A549 (cell line): ENCODE measurements at regions not wholly inside any gene's neighbourhood (a gene's known extent, or its start where the extent isn't known, plus 50 kb on each side); places are given as distances from the start of the nearest gene placed in this dataset.

ENCODE experiments used
- CHD2 ChIP-seq: fragments of 150-350 bp; IDR thresholded peaks from 2 replicates; pipeline ENCODE4 v1.6.1; 2014; ENCODE audit warnings: low read length; ENCODE audit not compliant: partially characterized antibody
- EP300 ChIP-seq, 2 experiments: fragments of >200 bp; sonication (Bioruptor Twin); formaldehyde crosslinking; IDR thresholded peaks; 2 replicates in 1 of 2; 3 replicates in 1 of 2; pipeline ENCODE4 v1.6.1; 2016 to 2017
- MAZ ChIP-seq: fragments of 150-350 bp; IDR thresholded peaks from 2 replicates; pipeline ENCODE4 v1.6.1; 2014; ENCODE audit warnings: antibody characterized with exemption, low read depth, low read length, borderline replicate concordance
- MYC ChIP-seq: IDR thresholded peaks from 2 replicates; pipeline ENCODE4 v1.6.1; 2012; ENCODE audit warnings: mild to moderate bottlenecking, inconsistent platforms, low read length, improper control_type of control experiment, borderline replicate concordance
- POLR2A ChIP-seq: IDR thresholded peaks from 2 replicates; pipeline ENCODE4 v1.6.1; 2012; ENCODE audit warnings: mild to moderate bottlenecking, low read length
- ZNF302 ChIP-seq: fragments of 250-450 bp; sonication (Bioruptor Pico); IDR thresholded peaks from 2 replicates; pipeline ENCODE4 v1.9.0; 2021; ENCODE audit warnings: inconsistent platforms, mild to moderate bottlenecking, moderate library complexity
- TF ChIP-seq, protein P1 (sequence below): fragments of >200 bp; sonication (Bioruptor Twin); formaldehyde crosslinking; IDR thresholded peaks from 3 replicates; pipeline ENCODE4 v1.5.1; 2016
- TF ChIP-seq, protein P2 (sequence below): fragments of 450-650 bp; IDR thresholded peaks from 2 replicates; pipeline ENCODE4 v1.6.1; 2014; ENCODE audit warnings: antibody characterized with exemption
- TF ChIP-seq, protein P3 (sequence below): fragments of 250-450 bp; sonication (Bioruptor Pico); IDR thresholded peaks from 2 replicates; pipeline ENCODE4 v1.5.0; 2021; ENCODE audit warnings: mild to moderate bottlenecking, moderate library complexity, borderline replicate concordance

DNA sequence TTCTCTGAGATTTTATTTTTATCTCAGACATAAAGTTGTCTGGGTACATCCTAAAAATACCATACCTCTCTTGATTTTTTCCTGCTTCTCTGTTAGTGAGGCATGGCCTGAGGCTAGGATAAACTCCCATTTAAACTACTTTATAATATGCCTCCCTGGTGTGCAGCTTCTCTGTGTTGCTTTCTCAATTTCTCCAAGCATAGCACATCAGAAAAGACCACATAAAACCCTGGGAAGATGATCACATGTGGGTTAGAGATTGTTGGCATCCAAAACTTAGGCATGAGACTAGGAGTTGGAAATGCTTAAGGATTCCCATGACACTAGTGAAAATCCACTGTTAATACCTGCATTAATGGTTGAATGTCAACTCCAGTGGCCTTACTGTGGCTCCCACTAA, 254.6 kb downstream of the RND3 start:
- TF ChIP-seq, protein P1, sequence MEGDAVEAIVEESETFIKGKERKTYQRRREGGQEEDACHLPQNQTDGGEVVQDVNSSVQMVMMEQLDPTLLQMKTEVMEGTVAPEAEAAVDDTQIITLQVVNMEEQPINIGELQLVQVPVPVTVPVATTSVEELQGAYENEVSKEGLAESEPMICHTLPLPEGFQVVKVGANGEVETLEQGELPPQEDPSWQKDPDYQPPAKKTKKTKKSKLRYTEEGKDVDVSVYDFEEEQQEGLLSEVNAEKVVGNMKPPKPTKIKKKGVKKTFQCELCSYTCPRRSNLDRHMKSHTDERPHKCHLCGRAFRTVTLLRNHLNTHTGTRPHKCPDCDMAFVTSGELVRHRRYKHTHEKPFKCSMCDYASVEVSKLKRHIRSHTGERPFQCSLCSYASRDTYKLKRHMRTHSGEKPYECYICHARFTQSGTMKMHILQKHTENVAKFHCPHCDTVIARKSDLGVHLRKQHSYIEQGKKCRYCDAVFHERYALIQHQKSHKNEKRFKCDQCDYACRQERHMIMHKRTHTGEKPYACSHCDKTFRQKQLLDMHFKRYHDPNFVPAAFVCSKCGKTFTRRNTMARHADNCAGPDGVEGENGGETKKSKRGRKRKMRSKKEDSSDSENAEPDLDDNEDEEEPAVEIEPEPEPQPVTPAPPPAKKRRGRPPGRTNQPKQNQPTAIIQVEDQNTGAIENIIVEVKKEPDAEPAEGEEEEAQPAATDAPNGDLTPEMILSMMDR: no peak
- TF ChIP-seq, protein P2, sequence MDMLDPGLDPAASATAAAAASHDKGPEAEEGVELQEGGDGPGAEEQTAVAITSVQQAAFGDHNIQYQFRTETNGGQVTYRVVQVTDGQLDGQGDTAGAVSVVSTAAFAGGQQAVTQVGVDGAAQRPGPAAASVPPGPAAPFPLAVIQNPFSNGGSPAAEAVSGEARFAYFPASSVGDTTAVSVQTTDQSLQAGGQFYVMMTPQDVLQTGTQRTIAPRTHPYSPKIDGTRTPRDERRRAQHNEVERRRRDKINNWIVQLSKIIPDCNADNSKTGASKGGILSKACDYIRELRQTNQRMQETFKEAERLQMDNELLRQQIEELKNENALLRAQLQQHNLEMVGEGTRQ: no peak
- TF ChIP-seq POLR2A: no peak
- TF ChIP-seq, protein P3, sequence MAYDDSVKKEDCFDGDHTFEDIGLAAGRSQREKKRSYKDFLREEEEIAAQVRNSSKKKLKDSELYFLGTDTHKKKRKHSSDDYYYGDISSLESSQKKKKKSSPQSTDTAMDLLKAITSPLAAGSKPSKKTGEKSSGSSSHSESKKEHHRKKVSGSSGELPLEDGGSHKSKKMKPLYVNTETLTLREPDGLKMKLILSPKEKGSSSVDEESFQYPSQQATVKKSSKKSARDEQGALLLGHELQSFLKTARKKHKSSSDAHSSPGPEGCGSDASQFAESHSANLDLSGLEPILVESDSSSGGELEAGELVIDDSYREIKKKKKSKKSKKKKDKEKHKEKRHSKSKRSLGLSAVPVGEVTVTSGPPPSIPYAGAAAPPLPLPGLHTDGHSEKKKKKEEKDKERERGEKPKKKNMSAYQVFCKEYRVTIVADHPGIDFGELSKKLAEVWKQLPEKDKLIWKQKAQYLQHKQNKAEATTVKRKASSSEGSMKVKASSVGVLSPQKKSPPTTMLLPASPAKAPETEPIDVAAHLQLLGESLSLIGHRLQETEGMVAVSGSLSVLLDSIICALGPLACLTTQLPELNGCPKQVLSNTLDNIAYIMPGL (CRISPR knock-in tag): no peak
- TF ChIP-seq MYC: no peak
- TF ChIP-seq ZNF302 (CRISPR knock-in tag): no peak
- no peak for TF ChIP-seq EP300 (IDR thresholded peaks at IDR 0.05)
- no peak for TF ChIP-seq MAZ
- no peak for TF ChIP-seq CHD2
